A549 (cell line): ENCODE measurements at regions not wholly inside any gene's neighbourhood (a gene's known extent, or its start where the extent isn't known, plus 50 kb on each side); places are given as distances from the start of the nearest gene placed in this dataset.

Source experiments
- ATAC-seq, 2 experiments: fragments of 200-7000 bp in 1 of 2; fragments of >200 bp in 1 of 2; cut with Nextera tagmentation in 1 of 2; cut with Tn5 transposase in 1 of 2; 3 replicates each; pipeline versions ENCODE4 v1.8.0 to v1.9.1; 2018 to 2020; ENCODE audit warnings: mild to moderate bottlenecking in 1 of 2, moderate library complexity in 1 of 2
- CTCF ChIA-PET: fragments of 300-600 bp; sonication (Branson Sonifier 250); formaldehyde crosslinking; extraction: SDS; loops from one replicate; lab custom pipeline; 2021; ENCODE audit warnings: antibody characterized with exemption, inconsistent platforms; lab: Yijun Ruan, JAX
- POLR2A ChIA-PET: fragments of 350-600 bp; formaldehyde crosslinking; extraction: SDS; loops from one replicate; lab custom pipeline; 2021; ENCODE audit warnings: antibody characterized with exemption, inconsistent platforms; lab: Yijun Ruan, JAX
- DNase-seq, 2 experiments: peaks; one replicate each; pipeline versions ENCODE4 v3.0.0 to v3.0.0-alpha.2; 2011 to 2016; ENCODE audit warnings: low read depth in 1 of 2, low spot score in 1 of 2
- FAIRE-seq: peaks from 2 replicates; lab custom pipeline; 2011; peaks lifted over from hg19 to GRCh38; lab: Jason Lieb, UNC
- H3K27ac ChIP-seq, 2 experiments: fragments of >200 bp; sonication (Bioruptor Twin); formaldehyde crosslinking; 3 replicates each; pipeline ENCODE4 v1.5.1; 2016 to 2017
- H3K4me1 ChIP-seq: fragments of >200 bp; sonication (Bioruptor Twin); formaldehyde crosslinking; 3 replicates; pipeline ENCODE4 v1.6.1; 2016
- H3K4me2 ChIP-seq: fragments of >200 bp; sonication (Bioruptor Twin); formaldehyde crosslinking; 3 replicates; pipeline ENCODE4 v1.6.1; 2016
- H3K4me3 ChIP-seq: fragments of >200 bp; sonication (Bioruptor Twin); formaldehyde crosslinking; 3 replicates; pipeline ENCODE4 v1.5.1; 2016
- H3K9me3 ChIP-seq: fragments of >200 bp; sonication (Bioruptor Twin); formaldehyde crosslinking; 3 replicates; pipeline ENCODE4 v1.6.1; 2016
- BCL3 ChIP-seq: fragments of >200 bp; sonication (Bioruptor Twin); formaldehyde crosslinking; IDR thresholded peaks from 3 replicates; pipeline ENCODE4 v1.6.1; 2016
- BHLHE40 ChIP-seq: IDR thresholded peaks from 2 replicates; pipeline ENCODE4 v1.6.1; 2012; ENCODE audit warnings: low read depth, low read length, inconsistent platforms
- CBX2 ChIP-seq: fragments of 200-600 bp; sonication (generic); IDR thresholded peaks from 2 replicates; pipeline ENCODE4 v1.6.1; 2016; ENCODE audit warnings: low read depth, mild to moderate bottlenecking, borderline replicate concordance
- FOSL2 ChIP-seq, 2 experiments: fragments of 450-650 bp in 1 of 2; fragments of >200 bp in 1 of 2; sonication (Bioruptor Twin) in 1 of 2; formaldehyde crosslinking; IDR thresholded peaks; 2 replicates each; pipeline versions ENCODE4 v1.5.0 to v1.6.1; 2016 to 2020; ENCODE audit warnings: mild to moderate bottlenecking in 1 of 2, moderate library complexity in 1 of 2
- FOXS1 ChIP-seq: fragments of 250-450 bp; sonication (Bioruptor Pico); IDR thresholded peaks from 2 replicates; pipeline ENCODE4 v1.5.0; 2020; ENCODE audit warnings: mild to moderate bottlenecking, moderate library complexity
- HDAC2 ChIP-seq: fragments of 200-600 bp; sonication (generic); IDR thresholded peaks from 2 replicates; pipeline ENCODE4 v1.6.1; 2016
- HOXA7 ChIP-seq: fragments of 250-450 bp; sonication (Bioruptor Pico); IDR thresholded peaks from 2 replicates; pipeline ENCODE4 v1.5.0; 2020; ENCODE audit warnings: mild to moderate bottlenecking, moderate library complexity
- HOXB13 ChIP-seq: fragments of 250-450 bp; sonication (Bioruptor Pico); IDR thresholded peaks from 2 replicates; pipeline ENCODE4 v1.5.0; 2020; ENCODE audit warnings: low read depth, mild to moderate bottlenecking, moderate library complexity
- JUN ChIP-seq, 2 experiments: fragments of >200 bp; sonication (Bioruptor Twin); formaldehyde crosslinking; IDR thresholded peaks; 2 replicates in 1 of 2; 3 replicates in 1 of 2; pipeline ENCODE4 v1.6.1; 2016 to 2017
- MAFK ChIP-seq: fragments of 450-650 bp; IDR thresholded peaks from 2 replicates; pipeline ENCODE4 v1.6.1; 2014; ENCODE audit not compliant: partially characterized antibody
- MAX ChIP-seq: IDR thresholded peaks from 2 replicates; pipeline ENCODE4 v1.6.1; 2012
- MAZ ChIP-seq: fragments of 150-350 bp; IDR thresholded peaks from 2 replicates; pipeline ENCODE4 v1.6.1; 2014; ENCODE audit warnings: antibody characterized with exemption, low read depth, low read length, borderline replicate concordance
- MYC ChIP-seq: IDR thresholded peaks from 2 replicates; pipeline ENCODE4 v1.6.1; 2012; ENCODE audit warnings: mild to moderate bottlenecking, inconsistent platforms, low read length, improper control_type of control experiment, borderline replicate concordance
- NFE2L2 ChIP-seq: fragments of 150-350 bp; conservative IDR thresholded peaks from 2 replicates; pipeline ENCODE4 v1.6.1; 2014; ENCODE audit warnings: low read length
- PBX3 ChIP-seq: IDR thresholded peaks from 2 replicates; pipeline ENCODE4 v1.6.1; 2012
- PHF8 ChIP-seq: fragments of 200-600 bp; sonication (generic); IDR thresholded peaks from 2 replicates; pipeline ENCODE4 v1.6.1; 2016; ENCODE audit warnings: low read depth, mild to moderate bottlenecking, antibody characterized with exemption, moderate library complexity, borderline replicate concordance
- POLR2A ChIP-seq: IDR thresholded peaks from 2 replicates; pipeline ENCODE4 v1.6.1; 2012; ENCODE audit warnings: mild to moderate bottlenecking, low read length
- POLR2AphosphoS2 ChIP-seq: conservative IDR thresholded peaks from 2 replicates; pipeline ENCODE4 v1.6.1; 2012; ENCODE audit warnings: low read length, improper control_type of control experiment, inconsistent platforms
- RAD21 ChIP-seq, 2 experiments: fragments of >200 bp in 1 of 2; sonication (Bioruptor Twin) in 1 of 2; formaldehyde crosslinking in 1 of 2; IDR thresholded peaks in 1 of 2; conservative IDR thresholded peaks in 1 of 2; 2 replicates in 1 of 2; 3 replicates in 1 of 2; pipeline ENCODE4 v1.6.1; 2012 to 2018; ENCODE audit warnings: inconsistent platforms in 1 of 2
- RCOR1 ChIP-seq: fragments of 150-350 bp; IDR thresholded peaks from 2 replicates; pipeline ENCODE4 v1.6.1; 2014; ENCODE audit warnings: antibody characterized with exemption, low read length, low read depth
- RFX5 ChIP-seq: fragments of 450-650 bp; IDR thresholded peaks from 2 replicates; pipeline ENCODE4 v1.7.1; 2014; ENCODE audit warnings: antibody characterized with exemption, mild to moderate bottlenecking, moderate library complexity
- SREBF2 ChIP-seq: fragments of 450-650 bp; IDR thresholded peaks from 2 replicates; pipeline ENCODE4 v1.6.1; 2014; ENCODE audit warnings: mild to moderate bottlenecking, moderate library complexity
- TP53 ChIP-seq: fragments of 250-450 bp; sonication (Bioruptor Pico); IDR thresholded peaks from 2 replicates; pipeline ENCODE4 v1.5.0; 2021; ENCODE audit warnings: mild to moderate bottlenecking, moderate library complexity
- ZNF302 ChIP-seq: fragments of 250-450 bp; sonication (Bioruptor Pico); IDR thresholded peaks from 2 replicates; pipeline ENCODE4 v1.9.0; 2021; ENCODE audit warnings: inconsistent platforms, mild to moderate bottlenecking, moderate library complexity
- ZSCAN20 ChIP-seq: fragments of 250-450 bp; sonication (Bioruptor Pico); IDR thresholded peaks from 2 replicates; pipeline ENCODE4 v1.8.0; 2022; ENCODE audit warnings: mild to moderate bottlenecking, moderate library complexity
- WGBS: methylation state at CpG from one replicate; pipeline ENCODE4 v1.1.6; 2017; ENCODE audit errors: missing lambda C conversion rate; 5-methylcytosine and 5-hydroxymethylcytosine counted together
- TF ChIP-seq, protein P1 (sequence below): fragments of 200-600 bp; sonication (generic); IDR thresholded peaks from 2 replicates; pipeline ENCODE4 v1.6.1; 2016; ENCODE audit warnings: antibody characterized with exemption, mild to moderate bottlenecking, moderate library complexity

DNA sequence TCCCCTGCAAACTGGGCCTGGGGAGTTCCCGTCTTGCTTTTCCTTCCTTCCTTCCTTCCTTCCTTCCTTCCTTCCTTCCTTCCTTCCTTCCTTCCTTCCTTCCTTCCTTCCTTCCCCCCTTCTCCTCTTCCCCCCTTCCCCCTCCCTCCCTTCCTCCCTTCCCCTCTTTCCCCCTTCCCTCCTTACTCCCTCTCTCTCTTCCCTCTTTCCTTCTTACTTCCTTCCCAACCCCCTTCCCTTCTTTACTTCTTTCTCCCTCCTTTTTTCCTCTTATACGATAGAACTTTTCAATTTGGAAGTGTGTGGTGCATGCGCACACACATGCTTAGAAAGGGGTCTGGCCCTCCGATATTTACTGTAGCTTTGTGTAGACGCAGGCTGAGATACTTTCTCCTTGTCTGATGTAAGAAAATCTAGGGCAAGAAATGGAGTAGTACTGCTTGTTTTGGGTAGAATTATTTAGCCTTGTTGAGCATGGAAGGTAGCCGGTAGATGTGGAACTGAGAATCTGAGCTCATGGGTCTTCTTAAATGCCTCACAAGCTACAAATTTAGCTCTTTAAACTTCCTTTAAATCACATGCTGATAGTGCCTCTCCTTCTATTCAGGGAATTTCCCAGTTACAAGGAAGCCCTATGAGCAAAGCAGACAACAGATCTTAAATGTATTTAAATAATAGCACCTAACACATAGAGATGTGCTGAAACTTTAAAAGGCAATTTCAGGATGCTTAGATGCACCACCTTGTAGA lies 189.6 kb downstream of the GPAT3 start:
- 81% methylated on average over 6 of the region's 6 CpGs for WGBS
- POLR2A ChIA-PET = no interaction called here
- Histone ChIP-seq H3K4me1 (no peaks in the 10 kb centered on the region), H3K9me3 (no peaks in the 10 kb centered on the region), H3K4me3 (no peak overlapping the region), H3K4me2 (no peak overlapping the region), H3K27ac (no peak overlapping the region)
- DNase-seq (no peak), ATAC-seq (no peak), FAIRE-seq (no peak)
- CTCF ChIA-PET = no interaction called here
- TF ChIP-seq MAX = no peak

DNA sequence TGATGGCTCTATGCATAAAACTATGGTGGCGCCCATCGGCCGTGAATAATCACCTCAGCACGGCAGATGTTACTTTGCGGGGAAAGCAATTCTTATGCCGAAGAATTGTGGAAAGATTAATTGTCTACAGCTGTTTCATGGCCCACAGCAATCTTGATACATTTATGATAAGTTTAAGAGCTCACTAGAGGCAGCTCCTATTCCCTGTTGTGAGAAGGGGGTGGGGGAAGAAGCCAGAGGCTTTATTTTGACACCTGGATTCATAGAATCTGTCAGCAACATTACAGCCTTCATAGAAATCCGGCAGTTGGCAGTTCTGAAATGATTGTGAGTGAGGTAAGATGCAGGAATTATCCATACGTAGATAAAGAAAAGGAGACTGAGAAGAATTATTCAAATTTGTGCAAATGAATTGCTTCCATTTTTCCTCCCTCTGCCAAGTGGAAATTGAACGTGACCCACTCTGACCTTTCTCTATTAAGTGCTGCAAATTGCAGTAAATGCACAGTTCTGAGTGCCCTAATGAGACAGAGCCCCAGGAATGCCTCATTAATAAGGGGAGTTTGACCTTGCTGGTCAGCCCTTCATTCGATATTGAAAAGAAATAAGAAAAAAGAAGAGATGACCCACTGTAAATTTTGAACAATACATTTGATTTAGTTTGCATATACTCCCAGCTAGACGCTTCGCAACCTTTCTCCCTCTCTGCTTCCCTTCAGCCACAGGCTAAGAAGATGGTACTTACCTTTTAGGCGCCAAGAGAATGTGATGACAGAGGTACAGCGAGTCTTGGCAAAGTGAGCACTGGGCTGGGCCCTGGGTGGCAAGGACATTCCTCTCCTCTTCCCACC lies 188.8 kb downstream of the GPAT3 start:
- Histone ChIP-seq H3K4me3 (no peak overlapping the region), H3K4me1 (no peaks in the 10 kb centered on the region), H3K27ac (no peak overlapping the region), H3K4me2 (no peak overlapping the region), H3K9me3 (no peaks in the 10 kb centered on the region)
- WGBS = 68% methylated on average over 14 of the region's 14 CpGs
- ATAC-seq (no peak), DNase-seq (no peak), FAIRE-seq (no peak)
- no peak for TF ChIP-seq MYC
- TF ChIP-seq RCOR1 = no peak
- TF ChIP-seq BHLHE40 = no peak
- TF ChIP-seq POLR2AphosphoS2 = no peak
- no peak for TF ChIP-seq ZSCAN20
- no peak for TF ChIP-seq HOXA7 (CRISPR knock-in tag)
- no peak for TF ChIP-seq MAX
- no peak for TF ChIP-seq ZNF302
- no peak for TF ChIP-seq CBX2
- TF ChIP-seq POLR2A = no peak
- TF ChIP-seq TP53 (CRISPR knock-in tag) = no peak
- no peak for TF ChIP-seq JUN (IDR thresholded peaks at IDR 0.05)
- TF ChIP-seq HOXB13 (CRISPR knock-in tag) = no peak
- no peak for TF ChIP-seq MAZ
- no peak for TF ChIP-seq RAD21 (conservative IDR thresholded peaks at IDR 0.05 in 1 of 2, IDR thresholded peaks at IDR 0.05 in 1 of 2)
- TF ChIP-seq NFE2L2 = no peak
- TF ChIP-seq BCL3 = no peak
- no peak for TF ChIP-seq SREBF2
- TF ChIP-seq FOXS1 (CRISPR knock-in tag) = no peak
- TF ChIP-seq MAFK = no peak
- ChIA-PET CTCF (no interaction called here), POLR2A (no interaction called here)

DNA sequence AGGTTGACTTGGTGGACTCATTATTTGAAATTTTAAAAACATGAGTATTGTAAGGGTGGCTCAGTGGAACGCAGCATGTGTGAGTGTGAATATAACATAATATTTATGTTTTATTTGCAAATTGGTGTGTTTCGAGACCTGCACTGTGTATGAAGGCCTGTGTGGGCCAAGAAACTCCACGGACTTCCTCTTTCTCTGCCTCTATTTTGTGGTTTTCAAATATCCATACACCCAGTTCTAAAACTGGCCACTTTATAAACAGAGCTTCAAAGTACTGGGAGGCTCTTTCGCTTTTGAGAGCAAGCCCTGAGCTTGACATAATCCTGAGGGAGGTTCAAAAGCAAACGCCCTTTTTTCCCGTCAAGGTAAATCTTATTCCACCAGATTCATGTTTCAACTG lies 187.7 kb downstream of the GPAT3 start:
- DNase-seq = no peak
- no peak for FAIRE-seq
- ATAC-seq = no peak
- Histone ChIP-seq H3K4me2 (no peak overlapping the region), H3K4me3 (no peak overlapping the region), H3K4me1 (no peaks in the 10 kb centered on the region), H3K27ac (no peak overlapping the region), H3K9me3 (no peaks in the 10 kb centered on the region)
- ChIA-PET CTCF (no interaction called here), POLR2A (no interaction called here)
- 71% methylated on average over 6 of the region's 6 CpGs for WGBS
- TF ChIP-seq HDAC2 (no peak), BCL3 (no peak), FOSL2 (IDR thresholded peaks at IDR 0.05) (no peak), FOSL2 (CRISPR knock-in tag; IDR thresholded peaks at IDR 0.05) (no peak), JUN (IDR thresholded peaks at IDR 0.05) (no peak), NFE2L2 (no peak), RFX5 (no peak), PBX3 (no peak), RAD21 (conservative IDR thresholded peaks at IDR 0.05 in 1 of 2, IDR thresholded peaks at IDR 0.05 in 1 of 2) (no peak), ZNF302 (no peak), PHF8 (no peak)
- TF ChIP-seq, protein P1, sequence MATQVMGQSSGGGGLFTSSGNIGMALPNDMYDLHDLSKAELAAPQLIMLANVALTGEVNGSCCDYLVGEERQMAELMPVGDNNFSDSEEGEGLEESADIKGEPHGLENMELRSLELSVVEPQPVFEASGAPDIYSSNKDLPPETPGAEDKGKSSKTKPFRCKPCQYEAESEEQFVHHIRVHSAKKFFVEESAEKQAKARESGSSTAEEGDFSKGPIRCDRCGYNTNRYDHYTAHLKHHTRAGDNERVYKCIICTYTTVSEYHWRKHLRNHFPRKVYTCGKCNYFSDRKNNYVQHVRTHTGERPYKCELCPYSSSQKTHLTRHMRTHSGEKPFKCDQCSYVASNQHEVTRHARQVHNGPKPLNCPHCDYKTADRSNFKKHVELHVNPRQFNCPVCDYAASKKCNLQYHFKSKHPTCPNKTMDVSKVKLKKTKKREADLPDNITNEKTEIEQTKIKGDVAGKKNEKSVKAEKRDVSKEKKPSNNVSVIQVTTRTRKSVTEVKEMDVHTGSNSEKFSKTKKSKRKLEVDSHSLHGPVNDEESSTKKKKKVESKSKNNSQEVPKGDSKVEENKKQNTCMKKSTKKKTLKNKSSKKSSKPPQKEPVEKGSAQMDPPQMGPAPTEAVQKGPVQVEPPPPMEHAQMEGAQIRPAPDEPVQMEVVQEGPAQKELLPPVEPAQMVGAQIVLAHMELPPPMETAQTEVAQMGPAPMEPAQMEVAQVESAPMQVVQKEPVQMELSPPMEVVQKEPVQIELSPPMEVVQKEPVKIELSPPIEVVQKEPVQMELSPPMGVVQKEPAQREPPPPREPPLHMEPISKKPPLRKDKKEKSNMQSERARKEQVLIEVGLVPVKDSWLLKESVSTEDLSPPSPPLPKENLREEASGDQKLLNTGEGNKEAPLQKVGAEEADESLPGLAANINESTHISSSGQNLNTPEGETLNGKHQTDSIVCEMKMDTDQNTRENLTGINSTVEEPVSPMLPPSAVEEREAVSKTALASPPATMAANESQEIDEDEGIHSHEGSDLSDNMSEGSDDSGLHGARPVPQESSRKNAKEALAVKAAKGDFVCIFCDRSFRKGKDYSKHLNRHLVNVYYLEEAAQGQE = no peak
